ENCODE measurements at regions not wholly inside any gene's neighbourhood (a gene's known extent, or its start where the extent isn't known, plus 50 kb on each side); places are given as distances from the start of the nearest gene placed in this dataset.

- DNase-seq (ENCODE audit: low read depth): no peak
- TF ChIP-seq, protein P1, sequence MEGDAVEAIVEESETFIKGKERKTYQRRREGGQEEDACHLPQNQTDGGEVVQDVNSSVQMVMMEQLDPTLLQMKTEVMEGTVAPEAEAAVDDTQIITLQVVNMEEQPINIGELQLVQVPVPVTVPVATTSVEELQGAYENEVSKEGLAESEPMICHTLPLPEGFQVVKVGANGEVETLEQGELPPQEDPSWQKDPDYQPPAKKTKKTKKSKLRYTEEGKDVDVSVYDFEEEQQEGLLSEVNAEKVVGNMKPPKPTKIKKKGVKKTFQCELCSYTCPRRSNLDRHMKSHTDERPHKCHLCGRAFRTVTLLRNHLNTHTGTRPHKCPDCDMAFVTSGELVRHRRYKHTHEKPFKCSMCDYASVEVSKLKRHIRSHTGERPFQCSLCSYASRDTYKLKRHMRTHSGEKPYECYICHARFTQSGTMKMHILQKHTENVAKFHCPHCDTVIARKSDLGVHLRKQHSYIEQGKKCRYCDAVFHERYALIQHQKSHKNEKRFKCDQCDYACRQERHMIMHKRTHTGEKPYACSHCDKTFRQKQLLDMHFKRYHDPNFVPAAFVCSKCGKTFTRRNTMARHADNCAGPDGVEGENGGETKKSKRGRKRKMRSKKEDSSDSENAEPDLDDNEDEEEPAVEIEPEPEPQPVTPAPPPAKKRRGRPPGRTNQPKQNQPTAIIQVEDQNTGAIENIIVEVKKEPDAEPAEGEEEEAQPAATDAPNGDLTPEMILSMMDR (IDR thresholded peaks at IDR 0.05; ENCODE audit: insufficient read depth, low read depth, low read length, missing control alignments): no peak
- no peak overlapping the region for H3K4me3 ChIP-seq (ENCODE audit: low read length)
Observed at GRCh38 chr6:2447318-2447920, 202.0 kb upstream of the GMDS start.

DNA sequence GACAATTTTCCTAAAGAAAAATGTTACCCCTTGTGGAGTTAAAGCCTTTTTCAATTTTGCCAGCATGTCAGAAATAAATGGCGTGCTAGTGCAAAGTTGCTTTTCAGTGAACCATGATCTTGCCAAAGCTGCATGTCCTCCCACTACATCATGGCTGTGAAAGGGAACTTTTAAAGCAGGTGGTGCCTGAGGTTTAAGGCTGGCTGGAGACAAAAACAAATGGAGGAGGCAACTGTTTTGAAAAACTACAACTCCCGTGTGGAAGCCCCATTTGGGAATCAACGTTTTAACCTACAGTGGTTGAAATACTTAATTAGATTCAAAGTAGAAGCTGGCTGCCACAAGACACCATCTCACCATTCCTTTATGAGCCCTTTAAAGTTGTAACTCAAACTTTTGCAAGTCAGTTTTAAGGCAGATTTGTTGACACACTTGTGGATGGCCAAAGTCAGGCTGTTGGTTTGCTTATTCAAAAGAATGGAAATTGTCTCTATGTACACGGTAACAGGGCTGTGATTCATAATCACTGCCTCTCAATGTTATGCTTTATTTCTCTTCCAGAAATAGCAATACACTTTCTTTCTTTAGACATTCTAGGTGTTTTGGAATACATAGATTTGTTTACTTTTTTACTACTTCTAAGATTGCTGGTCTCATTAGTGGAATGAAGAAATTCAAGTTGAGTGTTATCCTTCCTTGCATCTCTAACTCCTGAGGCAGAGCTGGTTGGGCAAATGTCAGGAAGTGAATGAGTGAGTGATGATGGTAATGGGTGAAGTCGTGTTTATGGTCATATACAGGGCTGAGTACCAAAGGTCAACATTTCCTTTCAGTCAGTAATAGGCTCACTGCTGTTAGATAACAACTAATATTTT lies 196.4 kb upstream of the GMDS start:
- TF ChIP-seq, protein P1 (IDR thresholded peaks at IDR 0.05; ENCODE audit: insufficient read depth, low read depth, low read length, missing control alignments): no peak
- peak; percentile 44 for DNase-seq (ENCODE audit: low read depth)
- no peak overlapping the region for H3K4me3 ChIP-seq (ENCODE audit: low read length)

DNA sequence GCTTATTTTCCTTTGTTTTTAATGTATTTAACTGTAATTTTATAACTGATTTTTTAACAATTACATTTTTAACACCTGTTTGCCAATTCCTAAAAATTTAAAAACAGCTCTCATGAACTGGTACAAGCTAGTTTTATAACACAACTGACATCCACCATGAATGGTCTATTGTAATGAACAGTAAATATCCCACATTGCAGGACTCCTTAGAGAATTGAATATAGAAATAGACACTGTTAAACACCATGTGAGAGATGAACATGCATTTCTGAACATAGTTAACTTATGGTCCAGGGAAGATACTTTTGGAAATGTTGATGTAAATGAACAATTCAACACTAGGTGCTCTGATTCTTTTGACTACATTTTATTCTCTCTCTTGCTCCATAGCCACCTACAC lies 195.1 kb upstream of the GMDS start:
- H3K4me3 ChIP-seq (ENCODE audit: low read length): no peak overlapping the region
- DNase-seq (ENCODE audit: low read depth): no peak
- TF ChIP-seq, protein P1 (IDR thresholded peaks at IDR 0.05; ENCODE audit: insufficient read depth, low read depth, low read length, missing control alignments): no peak

DNA sequence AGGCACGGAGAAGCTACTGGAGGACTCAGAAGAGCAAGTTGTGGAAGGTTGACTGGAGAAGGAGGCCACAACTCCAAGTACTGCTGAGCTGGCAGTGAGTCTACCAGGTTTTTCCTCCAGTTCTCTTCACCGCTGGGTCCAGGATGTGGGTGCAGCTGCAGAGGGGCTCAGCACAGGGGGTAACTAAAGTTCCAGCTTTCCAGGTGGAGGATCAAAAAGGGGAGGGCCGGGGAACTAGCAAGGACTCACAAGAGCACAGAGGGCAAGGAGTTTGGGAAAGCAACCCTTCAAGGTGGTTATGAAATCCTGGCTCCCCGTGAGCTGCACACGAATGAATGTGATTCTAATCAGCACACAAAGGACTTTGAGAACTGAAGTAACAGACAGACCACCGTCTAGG lies 194.2 kb upstream of the GMDS start:
- TF ChIP-seq, protein P1 (IDR thresholded peaks at IDR 0.05; ENCODE audit: insufficient read depth, low read depth, low read length, missing control alignments): no peak
- no peak overlapping the region for H3K4me3 ChIP-seq (ENCODE audit: low read length)
- DNase-seq (ENCODE audit: low read depth): no peak

GRCh38 chr6:2439082-2439481 lies 193.7 kb upstream of the GMDS start:
- DNase-seq (ENCODE audit: low read depth): no peak
- H3K4me3 ChIP-seq (ENCODE audit: low read length): no peak overlapping the region
- TF ChIP-seq, protein P1 (IDR thresholded peaks at IDR 0.05; ENCODE audit: insufficient read depth, low read depth, low read length, missing control alignments): no peak

GRCh38 chr6:2436410-2437154 lies 191.2 kb upstream of the GMDS start:
- no peak overlapping the region for H3K4me3 ChIP-seq (ENCODE audit: low read length)

More at GRCh38 chr6:2436410-2437154, 191.2 kb upstream of the GMDS start:
- DNase-seq (ENCODE audit: low read depth): no peak
- TF ChIP-seq, protein P1 (IDR thresholded peaks at IDR 0.05; ENCODE audit: insufficient read depth, low read depth, low read length, missing control alignments): no peak

Data from epithelial cell of esophagus (primary cell).